HG03558 (cell line): ENCODE measurements at regions not wholly inside any gene's neighbourhood (a gene's known extent, or its start where the extent isn't known, plus 50 kb on each side); places are given as distances from the start of the nearest gene placed in this dataset.

Source experiments
- ATAC-seq: cut with Tn5 transposase; IDR thresholded peaks from one replicate; pipeline ENCODE4 v1.9.1; 2021; ENCODE audit warnings: moderate number of reproducible peaks; ENCODE audit not compliant: unreplicated experiment; ENCODE audit errors: extremely low read depth

DNA sequence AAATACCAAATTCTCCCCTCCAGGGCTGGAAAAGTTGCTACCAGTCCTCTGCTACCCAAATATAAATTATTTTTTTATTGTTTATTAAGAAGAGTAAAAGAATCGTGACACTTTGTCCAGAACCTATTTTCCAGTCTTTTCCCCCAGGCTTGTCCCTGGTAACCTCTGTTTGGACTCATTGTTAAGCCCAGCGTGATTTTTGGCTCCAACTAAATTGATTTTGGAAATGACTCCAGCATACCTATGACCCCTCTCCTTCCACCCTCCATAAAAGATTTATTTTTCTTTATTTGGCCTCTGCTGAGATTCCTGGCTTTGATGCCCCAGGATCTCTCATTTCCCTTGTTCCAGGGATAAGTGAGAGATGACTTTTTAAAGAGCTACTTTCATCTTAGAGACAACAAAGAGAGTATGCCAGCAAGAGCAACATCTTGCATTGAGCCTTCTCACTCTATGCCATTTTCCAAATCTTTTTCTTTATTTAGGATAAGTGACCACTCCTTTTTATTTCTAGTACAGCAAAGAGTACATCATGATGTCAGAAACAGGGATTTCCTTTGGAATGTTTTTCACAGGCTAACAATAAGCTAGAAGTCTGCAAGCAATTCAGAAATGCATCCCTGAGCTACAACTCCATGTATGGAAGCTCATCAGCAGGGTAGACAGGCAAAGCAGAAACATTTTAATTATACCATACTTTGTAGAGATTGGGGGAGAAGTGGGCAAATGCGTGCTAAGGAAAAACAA lies 75.8 kb downstream of the DAD1 start:
- no peak for ATAC-seq

DNA sequence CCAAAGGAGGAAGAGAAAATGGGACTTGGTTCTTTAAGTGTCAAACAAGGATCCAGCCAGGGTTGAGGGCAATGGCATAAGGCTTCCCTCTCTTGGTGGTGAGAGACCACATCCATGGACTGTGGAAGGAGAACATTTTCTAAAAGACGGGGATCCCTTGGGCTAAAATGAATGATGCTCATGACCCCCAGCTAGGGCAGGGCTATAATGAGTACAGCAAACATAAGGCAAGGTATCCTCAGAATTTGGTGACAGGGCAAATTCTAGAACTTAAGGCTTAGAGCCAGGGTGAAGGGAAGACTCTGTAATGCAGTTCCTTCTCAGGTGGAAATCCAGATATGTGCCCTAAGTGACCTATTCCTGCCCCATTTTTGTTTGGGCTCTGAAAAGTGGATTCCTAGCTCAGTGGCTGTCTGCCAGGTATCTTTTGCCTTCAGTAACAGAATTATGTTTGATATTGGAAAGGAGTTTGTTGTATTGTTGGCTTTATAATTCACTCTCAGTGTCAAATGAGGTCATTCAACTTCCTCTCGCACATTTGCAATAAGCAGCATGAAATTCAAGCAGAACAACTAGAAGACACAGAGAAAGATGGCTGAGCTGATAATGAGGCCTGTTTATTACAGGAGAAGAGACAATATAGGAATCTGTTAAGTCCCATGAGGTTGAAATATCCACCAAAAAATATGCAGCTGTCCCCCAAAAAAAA lies 76.8 kb downstream of the DAD1 start:
- no peak for ATAC-seq

DNA sequence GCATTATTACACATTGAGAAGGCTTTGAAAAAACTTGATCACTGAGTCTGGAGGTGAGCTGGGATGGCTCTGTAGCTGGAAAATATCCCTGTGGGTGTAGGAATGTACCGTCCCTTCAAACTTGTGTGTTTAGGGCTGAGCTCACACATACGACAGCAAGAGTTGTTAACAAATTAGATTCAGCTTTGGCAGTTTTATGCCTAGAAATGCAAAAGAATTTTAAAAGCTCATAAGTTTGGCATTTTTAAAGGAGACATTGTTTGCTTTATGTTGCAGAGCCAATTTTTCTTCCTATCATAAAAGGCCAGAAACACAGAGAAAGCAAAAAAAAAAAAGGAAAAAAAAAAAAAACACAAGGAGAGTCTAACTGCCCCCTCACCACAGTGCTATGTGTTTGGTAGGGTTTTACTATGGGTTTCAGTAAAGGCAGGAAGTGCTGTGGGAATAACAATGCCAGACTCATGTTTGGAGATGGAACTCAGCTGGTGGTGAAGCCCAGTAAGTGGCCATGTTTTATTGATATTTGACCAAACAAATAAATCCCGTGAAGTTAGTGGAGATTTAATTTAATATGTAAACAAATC lies 78.4 kb downstream of the DAD1 start:
- ATAC-seq: no peak

DNA sequence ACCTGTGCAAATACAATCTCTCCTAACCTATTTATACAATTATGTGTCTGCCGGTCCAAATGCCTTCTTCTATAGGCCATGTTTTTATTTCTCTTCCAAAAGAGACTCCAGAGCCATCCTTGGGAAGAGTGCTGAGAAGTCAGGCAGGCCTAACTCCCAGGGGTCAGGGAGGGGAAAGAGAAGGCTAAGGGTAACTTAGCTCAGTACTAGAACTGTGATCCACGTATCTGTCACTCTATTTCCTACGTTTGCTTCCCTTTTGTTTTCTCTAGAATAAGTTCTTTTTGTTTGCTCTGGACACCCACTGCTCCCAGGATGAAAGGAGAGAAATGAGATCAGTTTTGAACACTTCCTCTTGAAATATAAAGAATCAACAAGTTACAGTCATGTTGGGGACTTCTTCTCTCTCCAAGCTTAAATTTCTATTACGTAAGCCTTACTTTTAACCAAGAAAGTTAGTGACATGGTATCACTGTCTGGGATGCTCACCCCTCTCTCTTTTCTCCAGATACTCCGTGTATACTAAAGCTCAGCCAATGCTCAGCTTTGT lies 79.2 kb downstream of the DAD1 start:
- ATAC-seq: no peak

- no peak for ATAC-seq
Observed at GRCh38 chr14:22509036-22509709, 79.9 kb downstream of the DAD1 start.

DNA sequence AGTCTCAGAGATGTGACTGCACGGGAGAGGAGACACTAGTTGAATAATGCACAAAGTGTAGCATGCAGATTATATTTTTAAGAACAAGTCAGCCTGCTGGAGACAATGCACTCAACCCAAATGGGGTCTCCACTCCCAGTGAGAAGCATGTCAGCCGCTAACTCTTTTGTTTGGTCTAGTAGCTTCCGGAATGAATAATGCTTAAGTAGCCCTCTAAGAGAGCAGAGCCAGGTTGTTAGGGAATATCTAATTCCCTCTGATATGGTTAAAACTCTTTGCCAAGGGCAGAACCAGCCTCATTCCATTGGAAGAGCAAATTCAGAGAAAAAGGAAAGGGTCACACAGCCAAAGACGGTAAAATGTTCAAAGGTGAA lies 80.4 kb downstream of the DAD1 start:
- ATAC-seq: no peak

- no peak for ATAC-seq
Observed at GRCh38 chr14:22508150-22508457, 80.9 kb downstream of the DAD1 start.

GRCh38 chr14:22506778-22507351 lies 82.2 kb downstream of the DAD1 start:
- ATAC-seq: no peak

GRCh38 chr14:22506378-22506710 lies 82.7 kb downstream of the DAD1 start:
- no peak for ATAC-seq

DNA sequence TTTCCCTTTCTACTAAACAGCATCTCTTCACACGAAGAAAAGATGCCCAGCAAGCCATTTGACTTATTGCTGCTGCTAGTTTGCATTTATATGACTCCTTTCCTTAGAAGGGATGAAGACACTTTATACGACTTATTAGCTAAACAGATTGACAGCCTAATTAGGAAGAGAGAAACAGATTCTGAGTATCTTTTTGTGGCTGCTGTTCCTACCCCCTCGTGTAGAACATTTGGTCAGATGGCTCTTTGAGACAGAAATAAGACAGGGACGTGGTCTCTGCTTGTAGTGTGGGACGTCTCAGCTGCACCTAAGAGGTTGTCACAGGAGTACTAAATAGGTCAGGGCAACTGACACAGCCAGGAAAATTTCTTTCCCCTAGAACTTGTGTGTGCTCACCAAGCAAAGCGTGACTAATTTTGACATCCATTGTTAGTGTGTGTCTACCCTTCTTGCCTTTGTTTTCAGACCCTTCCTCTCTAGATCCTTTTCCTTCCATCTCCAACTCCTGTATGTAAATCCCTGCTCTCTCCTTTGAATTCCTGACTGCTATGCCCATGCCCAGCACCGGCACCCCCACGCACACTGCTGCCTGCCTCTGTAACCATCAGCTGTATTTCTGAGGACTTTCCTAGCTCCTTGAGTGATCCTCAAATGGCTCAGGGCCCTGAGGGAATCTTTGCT lies 83.2 kb downstream of the DAD1 start:
- no peak for ATAC-seq

DNA sequence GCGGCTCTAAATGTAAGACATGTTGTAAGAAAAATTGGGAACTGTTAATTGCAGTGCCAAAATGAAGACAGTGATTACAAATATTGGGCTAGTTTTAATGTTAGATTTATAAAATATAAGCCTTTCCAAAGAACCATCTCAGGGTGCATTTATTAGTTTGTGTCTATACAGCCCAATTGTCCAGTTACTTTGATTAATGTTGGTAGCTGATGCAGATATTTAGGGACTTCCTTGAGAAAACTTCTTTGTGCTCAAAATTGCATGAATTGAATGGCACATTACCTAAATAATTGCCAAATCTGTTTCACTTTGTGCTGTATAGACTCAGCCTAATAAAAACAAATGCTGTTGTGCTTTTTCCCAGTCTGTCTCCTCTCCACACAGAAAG lies 83.7 kb downstream of the DAD1 start:
- ATAC-seq: no peak

- ATAC-seq: no peak
Observed at GRCh38 chr14:22502551-22502950, 86.5 kb downstream of the DAD1 start.

DNA sequence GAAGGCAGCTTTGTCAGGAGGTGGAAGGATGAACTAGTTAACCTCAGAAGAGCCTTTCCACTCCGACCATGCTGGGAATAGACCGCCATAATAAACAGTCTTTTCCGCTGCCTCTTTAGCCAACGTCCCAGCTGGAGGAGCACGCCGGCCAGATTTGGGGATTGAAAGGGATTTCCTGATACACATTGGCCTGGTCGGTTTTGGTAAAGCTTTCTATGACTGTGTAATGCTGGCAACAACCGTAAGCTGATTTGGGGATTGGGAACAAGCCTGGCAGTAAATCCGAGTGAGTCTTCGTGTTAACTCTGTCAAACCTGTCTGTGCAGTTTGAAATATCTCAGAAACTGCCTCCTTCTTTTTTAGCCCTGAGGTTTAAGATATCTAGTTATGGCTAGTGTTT lies 87.0 kb downstream of the DAD1 start:
- no peak for ATAC-seq

DNA sequence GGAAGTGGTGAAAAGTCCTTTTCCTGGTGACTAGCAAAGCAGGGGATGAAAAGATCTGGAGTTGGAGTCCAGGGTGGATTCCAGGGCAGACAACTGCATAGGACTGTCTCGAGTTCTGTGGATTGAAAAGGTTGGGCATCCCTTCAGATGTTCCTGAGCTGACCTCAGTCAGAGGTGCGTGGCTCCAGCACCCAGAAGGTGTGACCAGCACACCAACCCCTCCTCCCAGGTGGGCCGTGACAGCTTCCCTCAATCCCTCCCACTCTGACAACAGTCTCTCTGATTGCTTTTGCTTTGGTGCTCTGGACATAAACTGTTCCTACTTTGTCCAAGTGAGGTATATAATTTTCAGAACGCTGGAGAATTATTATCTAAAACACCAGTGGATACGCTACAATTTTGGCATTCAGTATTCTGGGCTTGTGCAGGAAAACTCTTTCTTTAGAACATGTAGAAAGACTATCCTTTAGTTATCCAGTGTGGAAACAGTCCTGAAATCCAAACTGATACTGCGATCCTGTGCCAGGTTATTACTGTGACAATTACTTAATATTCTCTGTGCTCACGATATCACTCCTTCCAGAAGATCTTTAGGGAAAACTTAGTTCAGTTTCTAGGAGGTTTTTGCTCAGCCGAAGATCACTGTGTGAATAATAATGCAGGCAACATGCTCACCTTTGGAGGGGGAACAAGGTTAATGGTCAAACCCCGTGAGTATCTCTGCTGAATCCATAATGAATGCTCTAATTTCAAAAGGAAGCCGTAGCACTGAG lies 87.9 kb downstream of the DAD1 start:
- no peak for ATAC-seq

- no peak for ATAC-seq
Observed at GRCh38 chr14:22500525-22500924, 88.5 kb downstream of the DAD1 start.

DNA sequence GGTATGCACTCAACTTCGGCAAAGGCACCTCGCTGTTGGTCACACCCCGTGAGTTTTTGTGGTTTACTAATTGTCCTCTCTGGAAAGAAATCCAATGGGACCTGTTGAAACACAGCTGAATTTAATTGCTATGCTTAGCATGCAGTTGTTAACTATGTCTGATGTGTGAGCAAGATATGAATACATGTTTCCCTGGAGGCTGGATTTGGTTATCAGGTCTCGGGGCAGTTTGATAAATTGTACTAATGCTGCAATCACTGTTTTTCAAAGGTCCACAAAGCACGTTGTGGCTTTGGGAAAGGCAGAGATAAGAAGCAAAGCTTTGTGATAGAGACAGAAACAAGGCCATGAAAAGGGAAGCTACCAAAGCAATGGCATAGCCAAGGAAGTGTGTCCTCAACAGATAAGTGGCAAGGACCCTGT lies 91.3 kb downstream of the DAD1 start:
- ATAC-seq: no peak

DNA sequence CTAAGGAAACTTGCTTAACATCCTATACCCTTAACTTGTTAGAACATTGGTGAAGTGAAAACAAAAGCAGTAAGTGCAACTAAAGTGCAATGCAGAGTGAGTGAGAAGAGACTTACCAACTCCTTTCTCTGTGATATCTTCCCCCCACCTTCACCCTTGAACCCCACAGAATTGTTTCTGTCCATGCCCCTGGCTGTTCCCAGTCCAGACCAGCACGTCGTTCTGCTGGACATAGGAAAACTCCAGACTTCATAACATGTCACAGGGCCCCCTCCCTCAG lies 91.9 kb downstream of the DAD1 start:
- no peak for ATAC-seq

GRCh38 chr14:22494486-22495135 lies 94.4 kb downstream of the DAD1 start:
- ATAC-seq: no peak

DNA sequence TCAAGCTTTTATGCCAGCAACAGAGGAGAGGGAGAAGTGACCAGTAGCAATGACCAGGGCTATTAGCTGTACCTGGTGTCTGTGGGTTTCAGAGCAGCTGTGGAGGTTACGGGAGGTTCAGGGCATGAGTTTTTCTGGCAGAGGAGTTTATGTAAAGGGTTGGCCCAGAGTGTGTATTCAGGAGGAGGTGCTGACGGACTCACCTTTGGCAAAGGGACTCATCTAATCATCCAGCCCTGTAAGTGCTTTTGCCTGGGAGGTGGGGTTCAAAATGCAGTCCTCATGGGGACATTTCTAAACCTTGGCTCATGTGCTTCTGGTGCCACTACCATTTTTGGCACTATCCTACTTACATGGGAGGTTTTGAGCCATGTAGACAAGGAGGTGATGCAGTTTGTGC lies 95.3 kb downstream of the DAD1 start:
- no peak for ATAC-seq
